ENCODE measurements at regions not wholly inside any gene's neighbourhood (a gene's known extent, or its start where the extent isn't known, plus 50 kb on each side); places are given as distances from the start of the nearest gene placed in this dataset.

DNA sequence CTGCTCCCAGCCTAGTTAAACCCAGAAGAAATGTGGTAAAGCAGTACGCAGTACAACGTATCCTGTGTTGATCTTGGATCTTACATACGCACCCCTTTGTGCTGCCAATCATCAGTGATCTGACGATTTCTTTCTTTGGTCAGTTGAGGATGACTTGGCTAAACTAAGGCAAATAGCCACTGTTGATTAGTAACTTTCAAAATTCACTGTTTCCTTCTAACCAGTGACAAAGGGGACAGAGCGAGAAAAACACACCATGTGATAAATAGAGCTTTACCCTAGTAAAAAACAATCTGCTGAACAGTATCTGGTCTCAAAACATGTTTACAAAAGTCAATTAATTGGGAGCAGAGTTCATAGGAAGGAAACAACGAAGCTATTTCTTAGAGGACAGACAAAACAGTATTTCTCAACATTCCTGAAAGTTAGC is 123.2 kb upstream of the RAB18 start:
- Histone ChIP-seq H4K91ac (ENCODE audit: insufficient read depth, low read depth, low read length) (no peak overlapping the region), H3K18ac (ENCODE audit: low read depth, low read length) (no peak overlapping the region), H3K4ac (ENCODE audit: low read depth, low read length) (no peak overlapping the region), H2AK5ac (ENCODE audit: low read depth, low read length) (no peak overlapping the region), H4K20me1 (ENCODE audit: insufficient read depth, low read length) (no peaks in the 10 kb centered on the region), H3K9me3 (ENCODE audit: control insufficient read depth, insufficient read depth, low read length) (no peaks in the 10 kb centered on the region), H3K36me3 (ENCODE audit: control insufficient read depth, insufficient read depth, low read length) (no peaks in the 10 kb centered on the region), H3K14ac (replicated peaks; ENCODE audit: low read depth, low read length) (no peak overlapping the region), H2AK9ac (replicated peaks; ENCODE audit: low read depth, low read length, poor library complexity) (no peak overlapping the region), H3K4me3 (ENCODE audit: insufficient read depth, low read depth, low read length) (no peak overlapping the region), H3K56ac (ENCODE audit: extremely low read depth, insufficient read depth, low read length) (no peak overlapping the region), H3K9me1 (ENCODE audit: insufficient read depth, low read length) (peaks cover 3% of the 10 kb centered on the region; the same call in 1 of the 2 replicates), H3K27ac (ENCODE audit: insufficient read depth, low read length) (no peak overlapping the region), H3K4me2 (ENCODE audit: low read depth, low read length) (no peak overlapping the region), H3K27me3 (ENCODE audit: control insufficient read depth, insufficient read depth, low read length) (peaks cover 1% of the 10 kb centered on the region), H2BK15ac (ENCODE audit: low read depth, low read length) (no peak overlapping the region), H2BK20ac (ENCODE audit: low read depth, low read length) (no peak overlapping the region), H4K5ac (ENCODE audit: low read depth, low read length) (no peak overlapping the region), H2AFZ (replicated peaks; ENCODE audit: low read length, poor library complexity) (no peak overlapping the region), H3K79me1 (ENCODE audit: low read depth in 1 of 2, low read length in 2 of 2) (no peaks in the 10 kb centered on the region), H3K23ac (ENCODE audit: low read depth, low read length) (no peak overlapping the region), H4K8ac (ENCODE audit: low read depth in 2 of 2, low read length in 2 of 2) (no peak overlapping the region), H2BK120ac (ENCODE audit: low read depth, low read length) (no peak overlapping the region), H3K4me1 (ENCODE audit: control insufficient read depth, insufficient read depth, low read length) (0 out of 2 replicates have a peak, but pooled peaks cover 2% of the 10 kb centered on the region), H2BK5ac (ENCODE audit: low read depth, low read length, poor library complexity, severe bottlenecking) (no peak overlapping the region), H3K9ac (ENCODE audit: low read depth, low read length) (no peak overlapping the region)
- TF ChIP-seq, protein P1, sequence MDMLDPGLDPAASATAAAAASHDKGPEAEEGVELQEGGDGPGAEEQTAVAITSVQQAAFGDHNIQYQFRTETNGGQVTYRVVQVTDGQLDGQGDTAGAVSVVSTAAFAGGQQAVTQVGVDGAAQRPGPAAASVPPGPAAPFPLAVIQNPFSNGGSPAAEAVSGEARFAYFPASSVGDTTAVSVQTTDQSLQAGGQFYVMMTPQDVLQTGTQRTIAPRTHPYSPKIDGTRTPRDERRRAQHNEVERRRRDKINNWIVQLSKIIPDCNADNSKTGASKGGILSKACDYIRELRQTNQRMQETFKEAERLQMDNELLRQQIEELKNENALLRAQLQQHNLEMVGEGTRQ (IDR thresholded peaks at IDR 0.05; ENCODE audit: low read depth, low read length) = no peak
- TF ChIP-seq NFE2L2 (IDR thresholded peaks at IDR 0.05; ENCODE audit: low read depth, low read length) = no peak
- no peak for TF ChIP-seq BHLHE40 (IDR thresholded peaks at IDR 0.05; ENCODE audit: low read depth, low read length)
- no peak for TF ChIP-seq MXI1 (IDR thresholded peaks at IDR 0.05; ENCODE audit: borderline replicate concordance, low read depth, low read length)
- TF ChIP-seq, protein P2, sequence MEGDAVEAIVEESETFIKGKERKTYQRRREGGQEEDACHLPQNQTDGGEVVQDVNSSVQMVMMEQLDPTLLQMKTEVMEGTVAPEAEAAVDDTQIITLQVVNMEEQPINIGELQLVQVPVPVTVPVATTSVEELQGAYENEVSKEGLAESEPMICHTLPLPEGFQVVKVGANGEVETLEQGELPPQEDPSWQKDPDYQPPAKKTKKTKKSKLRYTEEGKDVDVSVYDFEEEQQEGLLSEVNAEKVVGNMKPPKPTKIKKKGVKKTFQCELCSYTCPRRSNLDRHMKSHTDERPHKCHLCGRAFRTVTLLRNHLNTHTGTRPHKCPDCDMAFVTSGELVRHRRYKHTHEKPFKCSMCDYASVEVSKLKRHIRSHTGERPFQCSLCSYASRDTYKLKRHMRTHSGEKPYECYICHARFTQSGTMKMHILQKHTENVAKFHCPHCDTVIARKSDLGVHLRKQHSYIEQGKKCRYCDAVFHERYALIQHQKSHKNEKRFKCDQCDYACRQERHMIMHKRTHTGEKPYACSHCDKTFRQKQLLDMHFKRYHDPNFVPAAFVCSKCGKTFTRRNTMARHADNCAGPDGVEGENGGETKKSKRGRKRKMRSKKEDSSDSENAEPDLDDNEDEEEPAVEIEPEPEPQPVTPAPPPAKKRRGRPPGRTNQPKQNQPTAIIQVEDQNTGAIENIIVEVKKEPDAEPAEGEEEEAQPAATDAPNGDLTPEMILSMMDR (conservative IDR thresholded peaks at IDR 0.05; ENCODE audit: low read depth, low read length) = no peak
- TF ChIP-seq CHD1 (IDR thresholded peaks at IDR 0.05; ENCODE audit: low read depth, low read length) = no peak
- no peak for TF ChIP-seq MAFK (IDR thresholded peaks at IDR 0.05; ENCODE audit: low read depth, low read length)
- TF ChIP-seq RAD21 (IDR thresholded peaks at IDR 0.05; ENCODE audit: low read length) = no peak
- TF ChIP-seq FOS (IDR thresholded peaks at IDR 0.05; ENCODE audit: low read depth, low read length) = no peak
- in situ Hi-C loops (cut with MboI; ENCODE audit: low sequenced_read_pairs) (no loop called here), intact Hi-C loops (cut with micrococcal nuclease) (no loop called here), dilution Hi-C loops (cut with HindIII; ENCODE audit: low sequenced_read_pairs, unreplicated experiment) (no loop called here)
- 60% methylated on average over 3 of the region's 6 CpGs; no CpG with 5 or more reads in 1 of the 2 experiments for WGBS, 2 experiments (ENCODE audit: extremely low coverage in 2 of 2, insufficient read length in 1 of 2)
- BruUV-seq (replicated peaks) = no TSS peak
- ChIA-PET CTCF (no interaction called here), POLR2A (ENCODE audit: unreplicated experiment) (no interaction called here)
- ATAC-seq (ENCODE audit: low read depth) (no peak), DNase-seq (no peak)
